ENCODE measurements at regions not wholly inside any gene's neighbourhood (a gene's known extent, or its start where the extent isn't known, plus 50 kb on each side); places are given as distances from the start of the nearest gene placed in this dataset.

GRCh38 chr3:852033-852432, 240.8 kb upstream of the CNTN6 start:
- no peak for TF ChIP-seq POLR2AphosphoS5 (IDR thresholded peaks at IDR 0.05; ENCODE audit: low read depth, low read length)
- TF ChIP-seq POLR2A (IDR thresholded peaks at IDR 0.05; ENCODE audit: low read depth, low read length), result no peak
